Body of pancreas (tissue), 4 donors: ENCODE measurements at regions not wholly inside any gene's neighbourhood (a gene's known extent, or its start where the extent isn't known, plus 50 kb on each side); places are given as distances from the start of the nearest gene placed in this dataset.

Experiments
- ATAC-seq: fragments of 150-250 bp; one replicate; pipeline ENCODE4 v1.9.1; 2016
- DNase-seq, 4 donors: peaks; one replicate each; pipeline ENCODE4 v3.0.0-alpha.2; 2019
- H3K27ac ChIP-seq, 4 donors: fragments of 200-600 bp; sonication (generic); 1 replicate in 3 of 4; 2 replicates in 1 of 4; pipeline versions ENCODE4 v1.5.1 to v1.6.1; 2016 to 2019; ENCODE audit warnings: mild to moderate bottlenecking in 1 of 4, mixed read lengths in 1 of 4, moderate library complexity in 1 of 4
- H3K27me3 ChIP-seq, 2 donors: fragments of 200-600 bp; sonication (generic); one replicate each; pipeline ENCODE4 v1.6.0; 2016; ENCODE audit warnings: mild to moderate bottlenecking in 1 of 2
- H3K36me3 ChIP-seq, 2 donors: fragments of 200-600 bp; sonication (generic); replicated peaks in 1 of 2; 2 replicates each; pipeline ENCODE4 v1.5.1; 2016; ENCODE audit warnings: low read depth in 2 of 2; ENCODE audit not compliant: insufficient read depth in 1 of 2
- H3K4me1 ChIP-seq: fragments of 200-600 bp; sonication (generic); one replicate; pipeline ENCODE4 v1.6.0; 2016
- H3K4me3 ChIP-seq, 2 donors: fragments of 200-600 bp; sonication (generic); 1 replicate in 1 of 2; 2 replicates in 1 of 2; pipeline ENCODE4 v1.5.1; 2016 to 2019
- H3K9me3 ChIP-seq, 3 donors: fragments of 200-600 bp; sonication (generic); 1 replicate in 2 of 3; 2 replicates in 1 of 3; pipeline ENCODE4 v1.5.1; 2016
- POLR2A ChIP-seq, 3 donors: fragments of 450-650 bp; IDR thresholded peaks; one replicate each; pipeline ENCODE4 v1.6.1; 2016; ENCODE audit warnings: antibody characterized with exemption in 3 of 3, mild to moderate bottlenecking in 2 of 3
- WGBS, 2 donors: methylation state at CpG; one replicate each; pipeline ENCODE4 v1.1.5; 2017; 5-methylcytosine and 5-hydroxymethylcytosine counted together
- intact Hi-C: fragments of 100-400 bp; cut with DNase I; formaldehyde crosslinking; loops from one replicate; pipeline ENCODE4 v1.15.1; 2023
- TF ChIP-seq, protein P1 (sequence below), 7 experiments: fragments of 450-650 bp in 4 of 7; fragments of 200-600 bp in 3 of 7; sonication (generic) in 3 of 7; IDR thresholded peaks; one replicate each; pipeline ENCODE4 v1.5.1; 2016 to 2019; ENCODE audit warnings: antibody characterized with exemption in 7 of 7

DNA sequence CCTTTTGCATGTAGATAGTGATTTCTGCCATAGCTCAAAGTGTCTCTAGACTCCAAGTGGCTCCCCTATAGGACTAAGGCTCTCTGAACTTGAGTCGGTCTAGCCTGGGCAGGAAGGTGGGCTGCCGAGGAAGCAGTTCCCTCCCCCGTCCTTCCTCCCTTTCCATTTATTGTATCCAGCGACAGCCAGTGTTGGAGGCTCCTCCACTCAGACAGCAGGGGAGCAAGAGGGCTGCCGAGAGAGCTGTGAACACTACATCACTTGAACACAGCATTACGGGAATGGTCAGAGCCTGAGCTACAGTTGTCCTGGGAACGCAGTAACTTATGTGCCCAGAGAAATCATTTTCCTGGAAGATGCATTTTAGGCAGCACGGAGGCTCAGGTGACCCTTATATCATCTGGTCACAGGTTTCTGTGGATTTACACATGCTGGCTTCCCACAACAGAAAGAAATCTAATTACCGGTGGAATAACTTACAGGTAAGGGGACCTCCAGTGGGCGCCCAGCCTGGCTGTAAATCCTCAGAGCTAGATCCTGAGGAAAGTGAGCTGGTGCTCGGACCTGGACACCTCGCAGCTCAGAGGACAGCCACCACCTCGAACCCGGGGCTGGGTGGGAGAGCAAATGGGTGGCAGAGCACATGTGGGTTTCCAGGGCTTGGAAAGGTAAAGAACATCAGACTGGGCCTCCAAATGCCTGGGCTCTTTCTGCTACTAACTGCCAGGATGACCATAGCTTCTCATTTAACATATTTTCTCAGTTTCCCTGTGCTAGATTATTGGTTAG is 197.1 kb downstream of the UACA start:
- Histone ChIP-seq H3K27ac (no peak overlapping the region), H3K27me3 (no peaks in the 10 kb centered on the region), H3K4me1 (no peaks in the 10 kb centered on the region), H3K36me3 (no peaks in the 10 kb centered on the region), H3K9me3 (no peaks in the 10 kb centered on the region), H3K4me3 (no peak overlapping the region)
- TF ChIP-seq, protein P1, sequence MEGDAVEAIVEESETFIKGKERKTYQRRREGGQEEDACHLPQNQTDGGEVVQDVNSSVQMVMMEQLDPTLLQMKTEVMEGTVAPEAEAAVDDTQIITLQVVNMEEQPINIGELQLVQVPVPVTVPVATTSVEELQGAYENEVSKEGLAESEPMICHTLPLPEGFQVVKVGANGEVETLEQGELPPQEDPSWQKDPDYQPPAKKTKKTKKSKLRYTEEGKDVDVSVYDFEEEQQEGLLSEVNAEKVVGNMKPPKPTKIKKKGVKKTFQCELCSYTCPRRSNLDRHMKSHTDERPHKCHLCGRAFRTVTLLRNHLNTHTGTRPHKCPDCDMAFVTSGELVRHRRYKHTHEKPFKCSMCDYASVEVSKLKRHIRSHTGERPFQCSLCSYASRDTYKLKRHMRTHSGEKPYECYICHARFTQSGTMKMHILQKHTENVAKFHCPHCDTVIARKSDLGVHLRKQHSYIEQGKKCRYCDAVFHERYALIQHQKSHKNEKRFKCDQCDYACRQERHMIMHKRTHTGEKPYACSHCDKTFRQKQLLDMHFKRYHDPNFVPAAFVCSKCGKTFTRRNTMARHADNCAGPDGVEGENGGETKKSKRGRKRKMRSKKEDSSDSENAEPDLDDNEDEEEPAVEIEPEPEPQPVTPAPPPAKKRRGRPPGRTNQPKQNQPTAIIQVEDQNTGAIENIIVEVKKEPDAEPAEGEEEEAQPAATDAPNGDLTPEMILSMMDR (IDR thresholded peaks at IDR 0.05): no peak
- TF ChIP-seq POLR2A (IDR thresholded peaks at IDR 0.05): no peak
- intact Hi-C loops: no loop called here
- DNase-seq (no peak), ATAC-seq (no peak)
- 58 to 64% methylated on average over 14 of the region's 14 CpGs for WGBS, 2 donors

DNA sequence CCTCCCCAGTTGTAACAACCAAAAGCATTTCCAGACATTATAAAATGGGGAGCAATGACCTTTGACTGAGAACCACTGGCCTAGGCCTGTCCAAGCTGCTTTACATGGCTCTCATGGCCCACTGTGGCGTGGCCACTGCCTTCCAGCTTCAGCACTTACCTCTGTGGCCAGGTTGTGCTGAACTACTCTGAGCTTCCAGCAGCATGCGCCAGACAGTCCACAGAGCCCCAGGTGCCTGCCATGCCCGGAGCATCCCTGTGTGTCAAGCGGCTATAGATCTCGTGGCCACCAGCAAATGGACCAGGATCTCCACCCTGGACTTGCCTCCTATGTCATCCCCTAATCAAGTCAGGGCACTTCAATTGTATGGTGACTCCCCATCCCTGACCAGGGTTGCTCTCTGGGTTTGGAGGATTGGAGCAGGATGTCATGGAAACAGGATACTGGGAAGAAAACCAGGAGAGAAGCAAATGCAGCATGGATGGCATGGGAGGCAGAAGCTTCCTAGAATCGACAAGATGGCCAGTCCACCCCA is 199.7 kb downstream of the UACA start:
- no peak overlapping the region for H3K4me3 ChIP-seq
- DNase-seq: no peak
- H3K27me3 ChIP-seq: no peaks in the 10 kb centered on the region
- no peak overlapping the region for H3K27ac ChIP-seq
- no peaks in the 10 kb centered on the region for H3K9me3 ChIP-seq
- 86 to 88% methylated on average over 5 to 6 of the region's 6 CpGs for WGBS, 2 donors
- intact Hi-C loops: no loop called here
- no peak for ATAC-seq
- TF ChIP-seq, protein P1 (IDR thresholded peaks at IDR 0.05): no peak
- no peak for TF ChIP-seq POLR2A (IDR thresholded peaks at IDR 0.05)
- H3K36me3 ChIP-seq: no peaks in the 10 kb centered on the region
- H3K4me1 ChIP-seq: no peaks in the 10 kb centered on the region

DNA sequence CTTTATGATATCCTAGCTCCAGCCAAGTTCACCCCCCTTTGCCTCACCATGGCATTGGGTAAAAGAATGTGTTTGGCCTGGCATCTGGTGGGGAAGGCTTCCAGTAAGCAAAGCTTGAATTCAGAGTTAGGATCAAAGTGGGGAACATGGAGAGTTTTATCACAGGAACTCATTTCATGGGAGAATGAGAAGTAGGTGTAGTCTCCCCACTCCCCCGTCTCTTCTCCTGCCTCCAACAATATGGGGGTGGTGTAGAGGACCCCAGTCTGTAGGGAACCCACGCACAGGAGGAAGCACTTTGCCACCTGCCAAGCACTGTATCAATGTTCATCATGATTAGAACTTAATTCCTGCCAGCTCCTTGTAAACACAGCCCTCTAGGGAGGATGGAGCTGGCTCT is 200.5 kb downstream of the UACA start:
- Histone ChIP-seq H3K4me3 (no peak overlapping the region), H3K27ac (no peak overlapping the region), H3K9me3 (no peaks in the 10 kb centered on the region), H3K27me3 (no peaks in the 10 kb centered on the region), H3K4me1 (no peaks in the 10 kb centered on the region), H3K36me3 (no peaks in the 10 kb centered on the region)
- no peak for DNase-seq
- no peak for ATAC-seq
- intact Hi-C loops: no loop called here
- 72 to 80% methylated on average over 2 of the region's 2 CpGs for WGBS, 2 donors
- no peak for TF ChIP-seq POLR2A (IDR thresholded peaks at IDR 0.05)
- TF ChIP-seq, protein P1 (IDR thresholded peaks at IDR 0.05): no peak

DNA sequence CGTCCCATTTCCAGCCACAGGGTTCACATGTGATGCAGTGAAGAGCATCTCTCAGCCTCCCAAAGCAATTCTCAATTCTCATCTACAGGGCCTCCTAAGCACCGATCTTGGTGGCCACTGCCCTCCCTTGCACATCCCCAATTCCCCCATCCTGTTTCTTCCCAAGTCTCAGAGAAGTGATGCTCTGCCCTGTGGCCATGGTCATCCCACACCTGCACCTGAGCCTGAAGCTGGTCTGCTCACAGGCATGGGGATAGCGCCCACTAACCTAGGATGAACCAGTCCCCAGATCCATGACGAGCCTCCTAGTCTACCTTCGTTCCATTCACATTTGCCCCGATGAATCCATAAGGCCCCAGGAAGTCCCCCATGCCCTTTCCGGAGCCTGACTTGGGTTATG is 201.5 kb downstream of the UACA start:
- H3K36me3 ChIP-seq: no peaks in the 10 kb centered on the region
- ATAC-seq: no peak
- no peak overlapping the region for H3K4me3 ChIP-seq
- no peaks in the 10 kb centered on the region for H3K27me3 ChIP-seq
- no peaks in the 10 kb centered on the region for H3K4me1 ChIP-seq
- TF ChIP-seq POLR2A (IDR thresholded peaks at IDR 0.05): no peak
- TF ChIP-seq, protein P1 (IDR thresholded peaks at IDR 0.05): no peak
- intact Hi-C loops: no loop called here
- H3K27ac ChIP-seq: no peak overlapping the region
- WGBS, 2 donors: 77 to 81% methylated on average over 7 of the region's 7 CpGs
- H3K9me3 ChIP-seq: no peaks in the 10 kb centered on the region
- DNase-seq: no peak
